Fibroblast of skin of left quadriceps (primary cell): ENCODE measurements at regions not wholly inside any gene's neighbourhood (a gene's known extent, or its start where the extent isn't known, plus 50 kb on each side); places are given as distances from the start of the nearest gene placed in this dataset.
"Not testable (repeated sequence)": the region's sequence is repeated elsewhere in the genome, so short reads cannot be mapped to it uniquely, and the experiment has no call there.

Experiments used
- DNase-seq, 2 experiments: peaks; one replicate each; pipeline ENCODE4 v3.0.0-alpha.2; 2013; ENCODE audit warnings: low read depth in 2 of 2

DNA sequence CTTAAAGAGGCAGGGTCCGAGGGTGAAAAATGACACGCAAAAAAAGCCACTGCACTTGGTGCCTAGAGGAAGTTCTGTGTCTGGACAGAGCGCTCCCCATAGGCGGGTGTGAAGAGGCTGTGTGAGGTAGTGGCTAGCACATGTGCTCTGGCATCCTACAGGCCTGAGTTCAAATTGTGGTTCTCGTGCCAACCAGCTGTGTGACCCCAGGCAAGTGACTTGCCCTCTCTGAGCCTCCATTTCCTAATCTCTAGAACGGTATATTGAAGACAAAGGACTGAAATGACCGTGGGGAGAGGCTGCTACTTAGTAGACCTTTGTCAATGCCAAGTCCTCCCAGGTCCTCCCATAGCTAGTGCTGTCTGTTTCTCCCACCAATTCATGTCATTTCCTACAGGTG is 79.1 kb upstream of the MYL10 start:
- DNase-seq = no peak

DNA sequence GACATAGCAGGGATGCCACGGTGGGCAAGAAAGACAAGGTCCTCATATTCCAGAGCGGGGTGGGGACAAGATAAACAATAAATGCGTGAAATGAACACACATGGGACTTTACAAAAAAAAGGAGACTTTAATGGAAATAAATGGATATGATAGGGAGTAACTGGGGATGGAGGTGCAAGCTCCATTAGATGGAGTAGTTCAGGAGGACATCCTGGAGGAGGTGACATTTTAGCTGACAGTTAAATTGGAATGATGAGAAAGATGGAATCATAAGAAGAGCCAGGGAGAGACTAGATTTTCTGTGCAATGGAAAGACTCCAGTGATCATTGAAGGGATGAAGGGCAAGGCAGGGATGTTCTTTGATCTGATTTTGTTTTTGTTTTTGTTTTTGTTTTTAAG is 83.6 kb upstream of the MYL10 start:
- DNase-seq = no peak

DNA sequence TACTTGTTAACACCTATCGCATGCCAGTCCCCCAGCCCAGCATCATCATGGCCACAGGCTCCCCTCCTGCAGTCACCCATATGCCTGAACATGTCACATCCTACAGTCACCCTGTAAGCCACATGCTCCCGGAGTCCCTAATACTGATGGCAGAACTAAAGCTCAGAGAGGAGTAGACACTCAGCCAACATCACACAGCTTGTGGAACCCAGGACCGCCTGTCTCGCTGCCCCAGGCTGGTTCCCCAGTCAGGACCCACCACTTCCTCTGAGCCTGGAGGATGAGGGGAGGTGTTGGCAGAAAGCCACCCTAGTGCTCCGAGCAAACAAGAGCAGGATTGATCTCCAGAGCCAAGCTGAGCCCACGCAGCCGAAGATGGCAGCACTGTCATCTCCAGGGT is 85.0 kb upstream of the MYL10 start:
- no peak for DNase-seq

DNA sequence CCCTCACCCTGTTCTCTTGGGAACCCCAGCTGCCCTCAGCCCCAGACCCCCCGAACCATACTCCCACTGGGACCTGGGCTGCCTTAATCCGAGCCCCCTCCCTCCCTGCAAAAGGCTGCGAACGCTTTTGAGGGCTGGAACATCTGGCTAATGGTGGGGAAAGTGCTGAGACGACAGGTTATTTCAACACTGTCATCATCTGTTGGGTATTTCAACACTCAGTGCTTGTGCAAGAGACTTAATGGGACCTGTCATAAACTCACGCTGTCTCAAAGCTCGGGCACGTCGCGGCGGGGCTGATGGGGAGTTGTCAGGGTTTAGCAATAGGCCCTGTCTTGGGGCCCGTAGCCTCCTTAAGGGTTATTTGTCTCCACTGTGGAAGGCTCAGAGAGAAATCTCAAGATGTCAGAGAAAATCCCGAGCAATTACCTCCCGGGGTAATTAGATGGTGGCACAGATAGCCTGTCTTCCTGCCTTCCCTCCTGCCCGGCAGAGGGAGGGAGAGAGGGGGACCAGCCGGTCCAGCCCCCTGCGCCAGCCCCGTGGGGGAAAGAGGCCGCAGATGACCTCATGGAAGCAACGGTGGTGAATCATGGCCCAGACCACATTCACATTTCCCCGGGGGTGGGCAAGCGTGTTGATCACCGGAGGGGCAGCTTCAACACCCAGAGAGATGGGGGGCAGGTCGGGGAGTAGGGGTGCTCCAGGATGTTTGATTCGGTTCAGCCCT is 88.7 kb upstream of the MYL10 start:
- DNase-seq = peak; percentile 68 to 70

DNA sequence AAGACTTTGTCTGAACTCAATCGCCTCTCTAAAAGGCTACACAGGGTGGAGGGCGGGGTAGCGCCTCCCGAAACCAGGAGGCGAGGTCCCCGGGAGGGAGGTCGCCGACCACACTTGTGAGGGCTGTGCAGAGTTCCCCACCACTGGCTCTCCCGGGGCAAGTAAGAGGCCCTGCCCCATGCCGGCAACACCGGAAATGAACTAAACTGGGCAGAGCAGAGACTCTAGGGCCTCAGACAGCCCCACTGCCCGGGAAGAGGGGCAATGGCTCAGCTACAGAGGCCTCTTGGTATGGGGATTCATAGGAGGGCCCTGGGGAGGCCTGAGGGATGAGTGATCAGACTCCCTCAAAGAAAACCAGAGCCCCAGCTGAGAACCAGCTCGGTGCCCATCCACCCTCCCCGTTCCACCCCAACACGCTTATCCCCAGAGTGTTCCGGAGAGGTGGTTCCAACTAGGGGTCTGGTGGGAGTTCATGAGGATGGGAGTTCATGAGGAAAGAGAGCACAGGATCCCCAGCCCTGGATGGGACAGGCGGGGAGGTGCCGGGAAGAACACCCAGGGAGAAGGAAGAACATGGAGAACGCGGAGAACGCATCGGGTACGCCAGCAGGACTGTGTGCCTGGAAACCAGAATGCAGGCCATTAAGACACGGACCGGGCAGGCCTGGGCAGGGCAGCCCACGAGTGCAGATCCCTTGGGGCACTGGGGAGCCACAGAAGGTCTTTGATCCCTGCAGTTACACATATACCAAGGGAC is 89.4 kb upstream of the MYL10 start:
- DNase-seq = no peak

DNA sequence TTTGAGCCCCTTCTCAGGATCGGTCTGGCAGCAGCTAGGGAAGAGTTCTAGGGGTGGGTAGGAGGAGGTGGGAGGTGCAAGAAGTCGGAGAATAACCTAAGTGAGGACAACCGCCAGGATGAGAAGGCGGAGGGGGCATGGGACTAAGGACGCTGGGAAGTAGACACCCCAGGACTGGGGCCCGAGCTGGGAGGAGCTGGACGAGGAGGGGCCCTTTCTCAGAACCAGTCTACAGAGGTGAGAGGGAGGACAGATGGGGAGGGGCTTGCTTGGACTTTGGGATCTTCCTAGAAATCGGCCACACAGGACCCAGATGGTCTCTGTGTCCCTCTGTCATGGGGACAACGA is 90.0 kb upstream of the MYL10 start:
- no peak for DNase-seq

DNA sequence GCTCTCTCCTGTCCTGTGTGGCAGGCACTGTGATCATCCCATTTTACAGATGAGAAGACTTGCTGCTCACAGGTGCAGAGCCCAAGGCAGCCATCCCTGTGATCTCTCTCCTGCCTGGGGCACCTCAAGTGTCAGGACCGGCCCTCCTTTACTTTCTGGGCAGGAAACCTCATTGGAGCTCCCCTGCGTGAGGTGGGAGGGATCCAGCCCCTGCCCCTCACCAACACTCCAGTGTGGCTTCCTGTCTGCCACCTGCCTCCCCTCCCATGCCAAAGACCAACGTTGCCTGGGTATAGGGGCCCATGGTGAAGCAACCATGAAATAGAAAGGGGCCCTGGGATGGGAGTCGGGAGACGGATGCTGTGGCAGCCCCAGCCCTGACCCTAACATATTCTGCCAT is 91.2 kb upstream of the MYL10 start:
- no peak for DNase-seq

DNA sequence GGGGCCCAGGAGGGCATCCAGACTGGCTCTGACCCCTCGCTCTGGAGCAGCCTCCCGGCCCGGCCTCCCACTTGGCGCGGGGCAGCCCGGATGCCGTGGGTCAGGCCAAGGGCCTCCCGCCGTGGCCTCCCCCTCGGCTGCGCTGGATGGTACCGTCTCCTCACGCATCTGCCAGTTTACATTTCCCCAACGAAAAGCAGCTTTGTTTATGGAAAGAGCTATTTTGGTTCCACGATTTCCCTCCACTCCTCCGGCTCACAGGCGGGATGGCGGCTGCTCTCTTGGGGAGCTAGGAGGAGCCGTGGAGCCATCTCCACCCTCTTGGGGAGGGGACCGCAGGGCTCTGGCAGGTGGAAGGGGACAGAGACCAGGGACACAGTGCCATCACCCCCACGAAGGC is 93.2 kb upstream of the MYL10 start:
- no peak for DNase-seq

DNA sequence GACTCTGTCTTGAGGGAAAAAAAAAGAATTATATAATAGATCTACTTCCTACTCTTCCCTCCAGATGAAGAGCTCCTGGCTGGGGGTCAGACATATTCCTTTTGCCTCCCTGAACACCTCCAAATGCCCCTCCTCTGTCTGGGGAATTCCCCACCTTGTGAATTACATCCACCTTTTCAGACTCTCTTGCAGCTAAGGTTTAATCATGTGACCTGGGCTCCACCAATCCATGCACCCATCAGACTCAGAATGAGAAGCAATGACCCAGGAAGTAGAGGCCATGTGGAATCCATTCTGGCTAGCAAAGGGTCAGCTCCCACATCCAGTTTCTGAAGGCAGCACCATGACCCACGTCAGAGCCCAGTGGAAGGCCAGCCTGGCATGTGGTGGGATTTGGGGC is 93.6 kb upstream of the CUX1 start:
- DNase-seq = no peak

DNA sequence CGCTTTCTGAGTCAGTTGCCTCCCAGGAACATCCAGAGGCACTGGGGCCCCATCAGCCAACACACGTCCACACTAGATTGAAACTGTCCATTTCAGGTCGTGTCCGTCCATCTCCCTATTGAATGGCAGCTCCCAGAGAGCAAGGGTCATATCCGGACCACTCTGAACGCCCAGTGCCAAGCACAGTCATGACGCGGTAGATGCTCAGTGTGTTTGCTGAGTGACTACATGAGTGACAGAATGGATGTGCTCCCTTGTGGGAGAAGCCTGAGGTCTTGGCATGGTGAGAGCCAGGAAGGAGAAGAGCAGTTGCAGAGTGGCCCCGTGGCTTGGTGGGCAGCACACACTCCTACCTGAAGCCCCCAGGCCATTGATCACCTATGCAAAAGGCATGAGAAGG is 92.5 kb upstream of the CUX1 start:
- DNase-seq = no peak

DNA sequence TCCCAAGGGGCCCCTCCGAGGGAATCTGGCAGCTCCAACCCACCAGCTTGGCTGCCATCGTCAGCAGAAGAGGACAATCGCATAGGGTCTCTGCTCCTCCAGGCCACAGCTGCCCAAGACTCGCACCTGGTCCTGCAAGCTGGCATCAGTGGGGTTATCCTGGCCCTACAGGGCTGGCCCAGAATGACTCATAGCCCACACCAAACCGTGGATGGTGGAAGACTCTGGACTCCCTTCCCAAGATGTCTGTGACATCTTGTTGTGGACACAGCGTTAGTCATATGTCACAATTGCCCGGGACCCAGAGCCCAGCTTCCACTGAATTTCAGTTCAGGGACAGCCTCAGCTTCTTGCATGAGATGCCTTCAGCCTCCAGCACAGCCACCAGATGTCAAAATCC is 91.5 kb upstream of the CUX1 start:
- no peak for DNase-seq

DNA sequence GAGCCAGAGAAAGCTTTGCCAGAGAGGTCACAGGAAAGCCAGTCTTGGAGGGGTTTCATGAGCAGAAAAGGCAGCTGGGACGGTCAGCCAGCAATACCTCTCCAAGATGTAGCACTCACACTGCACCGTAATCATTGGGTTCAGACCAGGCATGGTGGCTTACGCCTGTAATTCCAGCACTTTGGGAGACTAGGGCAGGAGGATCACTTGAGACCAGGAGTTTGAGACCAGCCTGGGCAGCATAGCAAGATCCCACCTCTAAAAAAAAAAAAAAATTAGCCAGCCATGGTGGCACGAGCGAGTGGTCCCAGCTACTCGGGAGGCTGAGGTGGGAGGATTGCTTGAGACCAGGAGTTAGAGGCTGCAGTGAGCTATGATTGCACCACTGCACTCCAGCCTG is 90.2 kb upstream of the CUX1 start:
- no peak for DNase-seq

DNA sequence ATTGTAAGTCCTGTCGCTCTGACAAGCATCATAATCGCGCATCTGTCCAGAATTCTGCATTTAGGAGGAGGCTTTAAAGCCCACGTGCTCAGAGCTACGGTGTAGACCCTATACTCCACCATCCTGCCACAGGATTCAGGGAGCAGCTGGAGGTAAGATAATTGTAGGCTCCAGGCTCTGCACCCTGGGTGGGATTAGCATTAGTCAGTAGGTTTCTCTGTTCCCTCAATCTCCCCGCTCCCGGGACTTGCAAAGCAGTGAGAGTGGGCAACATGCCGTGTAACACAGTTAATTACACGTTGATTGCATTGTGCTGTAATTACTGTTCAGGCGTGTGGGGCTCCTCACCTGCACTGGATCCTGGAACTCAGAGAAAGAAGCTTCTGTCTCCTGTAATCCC is 89.3 kb upstream of the CUX1 start:
- DNase-seq = no peak

DNA sequence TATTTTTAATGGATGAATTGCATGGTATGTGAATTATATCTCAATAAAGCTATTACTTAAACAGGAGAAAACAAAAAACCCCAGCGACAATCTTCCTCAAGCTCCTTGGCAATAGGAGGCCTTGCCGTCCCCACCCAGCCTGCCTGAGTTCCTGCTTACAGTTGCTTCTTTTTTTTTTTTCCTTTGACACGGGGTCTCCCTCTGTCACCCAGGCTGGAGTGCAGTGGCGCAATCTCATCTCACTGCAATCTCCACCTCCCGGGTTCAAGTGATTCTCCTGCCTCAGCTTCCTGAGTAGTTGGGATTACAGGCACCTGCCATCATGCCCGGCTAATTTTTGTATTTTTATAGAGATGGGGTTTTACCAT is 88.6 kb upstream of the CUX1 start:
- DNase-seq = not testable (repeated sequence)

DNA sequence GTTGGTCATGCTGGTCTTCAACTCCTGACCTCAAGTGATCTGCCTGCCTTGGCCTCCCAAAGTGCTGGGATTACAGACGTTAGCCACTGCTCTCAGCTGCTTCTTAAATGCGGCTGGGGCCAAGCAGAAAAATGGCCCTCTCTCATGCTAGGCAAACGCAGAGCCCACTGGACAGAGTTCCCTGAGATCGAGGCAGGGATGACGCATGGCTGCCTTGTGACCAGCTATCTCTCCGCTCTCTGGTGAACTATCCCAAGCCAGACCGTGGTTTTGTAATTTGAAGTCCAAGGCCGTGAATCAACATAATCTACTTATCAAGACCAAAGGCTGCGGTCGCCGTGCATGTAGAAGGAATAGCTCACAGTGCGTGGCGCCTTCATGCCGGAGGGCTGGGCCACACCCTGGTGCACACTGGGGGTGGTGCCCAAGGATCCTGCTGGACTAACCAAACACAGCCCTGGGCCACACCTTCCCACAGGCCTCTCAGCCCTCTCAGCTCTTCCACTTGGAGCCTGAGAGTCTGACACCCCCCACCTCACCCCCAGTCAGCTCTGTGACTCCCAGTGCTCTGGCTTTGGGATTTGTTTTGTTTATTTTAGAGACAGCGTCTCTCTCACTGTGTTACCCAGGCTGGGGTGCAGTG is 88.1 kb upstream of the CUX1 start:
- DNase-seq = peak; percentile 46 to 48

DNA sequence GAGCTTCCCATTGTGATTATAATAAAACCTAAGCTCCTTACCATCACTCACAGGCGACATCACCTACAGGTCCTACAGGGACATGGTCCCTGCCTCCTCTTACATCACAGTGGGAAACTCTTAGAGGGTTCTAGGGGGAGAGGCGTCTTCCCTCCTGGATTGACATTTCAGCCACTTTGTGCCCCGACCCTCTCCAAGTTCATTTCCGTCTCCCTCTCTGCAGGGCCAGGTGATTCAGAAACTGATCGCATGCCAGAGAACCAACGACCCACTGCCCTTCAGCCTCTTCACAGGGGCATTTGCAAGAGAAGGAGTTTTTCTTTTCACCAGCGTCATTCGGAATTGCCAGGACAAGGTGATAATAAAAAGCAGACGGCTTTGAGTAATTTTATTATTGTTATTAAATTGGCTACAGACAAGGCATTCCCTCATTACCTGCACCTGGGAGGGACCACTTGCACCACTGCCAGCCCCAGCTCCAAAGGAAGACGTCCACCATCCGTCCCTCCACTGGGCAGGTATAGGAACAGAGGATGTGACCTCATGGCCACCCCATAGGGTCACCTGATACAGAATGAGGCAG is 85.8 kb upstream of the CUX1 start:
- DNase-seq = no peak

DNA sequence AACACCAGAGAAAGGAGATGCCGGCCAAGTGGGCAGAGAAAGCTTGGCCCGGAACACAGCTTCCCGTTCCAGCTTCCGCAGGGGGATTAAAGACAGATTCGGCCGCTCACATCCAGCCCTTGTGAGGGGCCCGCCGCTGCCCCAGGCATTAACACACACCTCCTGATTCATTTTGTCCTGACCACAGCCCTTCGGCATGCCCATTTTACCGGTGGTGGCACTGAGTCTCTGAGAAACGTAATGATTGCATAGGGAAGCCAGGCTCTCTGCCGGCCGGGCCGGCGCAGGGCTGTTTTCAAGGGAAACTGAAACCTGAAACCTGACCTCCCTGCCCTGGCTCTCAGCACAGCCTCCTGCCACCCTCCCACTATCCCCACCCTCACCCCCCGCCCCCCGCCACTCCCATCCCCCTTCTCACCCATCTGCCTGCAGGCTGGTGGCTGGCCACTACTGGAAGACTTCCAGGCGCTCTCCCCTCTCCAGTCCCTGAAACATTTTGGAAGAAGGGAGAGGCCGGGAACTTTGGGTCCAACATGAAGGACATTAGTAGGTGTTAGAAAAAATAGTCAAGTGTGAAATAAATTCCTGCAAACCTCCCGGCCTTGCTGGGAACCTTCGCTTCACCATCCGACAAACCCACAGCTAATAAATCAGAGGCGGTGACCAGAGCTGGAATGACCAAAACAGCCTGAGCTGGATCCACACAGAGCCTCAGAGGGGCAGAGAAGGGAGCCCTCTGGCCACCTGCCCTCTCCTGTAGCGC is 83.5 kb upstream of the CUX1 start:
- no peak for DNase-seq

DNA sequence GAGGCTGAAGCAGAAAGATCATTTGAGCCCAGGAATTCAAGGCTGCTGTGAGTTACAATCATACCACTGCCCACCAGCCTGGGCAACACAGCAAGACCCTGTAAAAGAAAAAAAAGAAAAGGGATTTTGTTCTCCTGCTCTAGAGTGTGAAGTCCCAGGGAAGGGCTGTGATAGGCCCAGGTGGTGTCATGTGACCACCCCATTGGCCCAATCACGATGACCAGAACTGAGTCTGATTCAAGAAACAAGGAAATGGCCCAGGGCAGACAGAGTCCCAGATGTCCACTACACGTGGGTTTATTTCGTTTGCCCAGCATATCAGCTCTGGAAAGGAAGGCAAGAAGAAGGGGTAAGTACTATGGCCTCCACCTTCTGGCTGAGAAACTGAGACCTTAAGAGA is 81.3 kb upstream of the CUX1 start:
- DNase-seq = no peak

DNA sequence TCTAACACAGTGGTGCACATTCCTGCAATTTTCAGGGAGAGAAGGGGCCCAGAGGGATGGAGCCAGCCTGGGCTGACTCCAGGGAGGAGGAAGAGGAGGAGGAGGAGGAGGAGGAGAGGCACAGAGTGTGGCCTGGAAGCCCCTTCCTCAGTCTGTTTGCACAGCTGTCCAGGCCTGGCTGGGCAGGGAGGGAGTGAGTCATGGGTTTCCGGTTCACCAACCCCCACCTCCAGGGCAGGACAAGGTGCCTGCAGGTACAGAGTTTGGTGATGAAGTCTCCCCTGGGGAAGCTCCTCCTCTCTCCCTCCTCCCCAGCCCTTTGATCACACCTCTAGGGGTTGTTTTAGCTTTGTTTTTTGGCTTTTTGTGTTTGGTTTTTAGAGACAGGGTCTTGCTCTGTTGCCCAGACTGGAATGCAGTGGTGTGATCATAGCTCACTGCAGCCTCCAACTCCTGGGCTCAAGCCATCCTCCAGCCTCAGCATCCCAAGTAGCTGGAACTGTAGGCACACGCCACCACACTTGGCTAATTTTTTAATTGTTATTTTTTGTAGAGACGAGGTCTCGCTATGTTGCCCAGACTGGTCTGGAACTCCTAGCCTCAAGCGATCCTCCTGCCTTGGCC is 77.5 kb upstream of the CUX1 start:
- no peak for DNase-seq

DNA sequence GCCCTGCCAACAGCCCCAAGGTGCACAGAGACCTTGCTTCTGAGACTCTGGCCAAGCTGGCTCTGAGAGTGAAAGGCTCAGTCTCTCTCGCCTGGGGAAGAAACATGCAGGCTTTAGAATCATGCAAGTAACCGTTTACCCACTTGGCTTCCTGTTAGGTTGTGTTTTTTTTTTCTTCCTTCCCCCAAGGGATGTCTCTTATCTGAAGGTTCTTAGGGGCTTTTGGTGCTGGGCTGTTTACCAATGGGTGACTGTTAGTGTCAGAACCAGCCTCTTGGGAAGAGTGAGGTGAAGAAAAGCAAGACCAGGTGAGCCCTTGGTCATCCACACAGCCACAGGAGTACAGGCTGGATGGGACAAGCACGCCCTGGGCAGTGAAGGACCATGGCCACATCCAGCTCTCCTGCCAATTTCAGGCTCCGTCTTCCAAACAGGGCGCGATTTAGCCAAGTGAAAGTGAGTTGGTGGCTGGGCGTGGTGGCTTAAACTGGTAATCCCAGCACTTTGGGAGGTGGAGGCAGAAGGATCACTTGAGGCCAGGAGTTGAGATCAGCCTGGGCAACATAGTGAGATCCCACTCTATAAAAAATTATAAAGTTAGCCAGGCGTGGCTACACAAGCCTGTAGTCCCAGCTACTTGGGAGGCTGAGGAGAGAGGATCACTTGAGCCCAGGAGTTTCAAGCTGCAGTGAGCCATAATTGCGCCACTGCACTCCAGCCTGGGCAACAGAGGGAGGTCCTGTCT is 76.3 kb upstream of the CUX1 start:
- no peak for DNase-seq
